ENCODE measurements at regions not wholly inside any gene's neighbourhood (a gene's known extent, or its start where the extent isn't known, plus 50 kb on each side); places are given as distances from the start of the nearest gene placed in this dataset.

GRCh38 chrX:13112499-13112898, 68.1 kb upstream of the FAM9C start:
- CTCF ChIA-PET = interaction anchor here (1.6 kb wide), 1 partner anchor 166 kb away, joined by 4 read pairs; no protein-coding TSS in a partner anchor
- H4K8ac ChIP-seq (ENCODE audit: low read depth in 2 of 2, low read length in 2 of 2) = no peak overlapping the region
- H3K27ac ChIP-seq (ENCODE audit: insufficient read depth, low read length) = no peak overlapping the region
- no peak overlapping the region for H2AK9ac ChIP-seq (replicated peaks; ENCODE audit: low read depth, low read length, poor library complexity)
- no peak overlapping the region for H2BK20ac ChIP-seq (ENCODE audit: low read depth, low read length)
- H3K4me2 ChIP-seq (ENCODE audit: low read depth, low read length) = no peak overlapping the region
- H3K4me1 ChIP-seq (ENCODE audit: control insufficient read depth, insufficient read depth, low read length) = peaks cover 5% of the 10 kb centered on the region
- POLR2A ChIA-PET (ENCODE audit: unreplicated experiment) = no interaction called here
- intact Hi-C loops (cut with micrococcal nuclease) = no loop called here
- H4K5ac ChIP-seq (ENCODE audit: low read depth, low read length) = no peak overlapping the region
- no peaks in the 10 kb centered on the region for H3K9me3 ChIP-seq (ENCODE audit: control insufficient read depth, insufficient read depth, low read length)
- no peak overlapping the region for H3K14ac ChIP-seq (replicated peaks; ENCODE audit: low read depth, low read length)
- no peaks in the 10 kb centered on the region for H3K36me3 ChIP-seq (ENCODE audit: control insufficient read depth, insufficient read depth, low read length)
- H3K9me1 ChIP-seq (ENCODE audit: insufficient read depth, low read length) = no peaks in the 10 kb centered on the region
- no peak overlapping the region for H2AFZ ChIP-seq (replicated peaks; ENCODE audit: low read length, poor library complexity)
- H2BK15ac ChIP-seq (ENCODE audit: low read depth, low read length) = no peak overlapping the region
- no peak overlapping the region for H3K23ac ChIP-seq (ENCODE audit: low read depth, low read length)
- no peak overlapping the region for H4K91ac ChIP-seq (ENCODE audit: insufficient read depth, low read depth, low read length)
- H3K4ac ChIP-seq (ENCODE audit: low read depth, low read length) = no peak overlapping the region
- H2AK5ac ChIP-seq (ENCODE audit: low read depth, low read length) = no peak overlapping the region
- H4K20me1 ChIP-seq (ENCODE audit: insufficient read depth, low read length) = no peaks in the 10 kb centered on the region
- BruUV-seq (replicated peaks) = no TSS peak
- dilution Hi-C loops (cut with HindIII; ENCODE audit: low sequenced_read_pairs, unreplicated experiment) = no loop called here
- ATAC-seq (ENCODE audit: low read depth) (no peak), DNase-seq (no peak)
- H3K79me1 ChIP-seq (ENCODE audit: low read depth in 1 of 2, low read length in 2 of 2) = no peaks in the 10 kb centered on the region
- H3K18ac ChIP-seq (ENCODE audit: low read depth, low read length) = no peak overlapping the region
- TF ChIP-seq MAZ (IDR thresholded peaks at IDR 0.05; ENCODE audit: borderline replicate concordance, low read depth, low read length) (no peak), ELK1 (IDR thresholded peaks at IDR 0.05; ENCODE audit: borderline replicate concordance, low read depth, low read length) (no peak), MAFK (IDR thresholded peaks at IDR 0.05; ENCODE audit: low read depth, low read length) (no peak), SMC3 (IDR thresholded peaks at IDR 0.05; ENCODE audit: low read depth, low read length) (no peak), RAD21 (IDR thresholded peaks at IDR 0.05; ENCODE audit: low read length) (no peak)
- in situ Hi-C loops (cut with MboI; ENCODE audit: low sequenced_read_pairs) = loop anchor here (25.0 kb wide), 1 partner anchor 375 kb away; no protein-coding TSS in a partner anchor
- no peaks in the 10 kb centered on the region for H3K27me3 ChIP-seq (ENCODE audit: control insufficient read depth, insufficient read depth, low read length)
- no CpG with 5 or more reads among the region's 1 CpG for WGBS, 2 experiments (ENCODE audit: extremely low coverage in 2 of 2, insufficient read length in 1 of 2)
- H3K9ac ChIP-seq (ENCODE audit: low read depth, low read length) = no peak overlapping the region
- H3K4me3 ChIP-seq (ENCODE audit: insufficient read depth, low read depth, low read length) = no peak overlapping the region
- H3K56ac ChIP-seq (ENCODE audit: extremely low read depth, insufficient read depth, low read length) = no peak overlapping the region
- H2BK120ac ChIP-seq (ENCODE audit: low read depth, low read length) = no peak overlapping the region
- H2BK5ac ChIP-seq (ENCODE audit: low read depth, low read length, poor library complexity, severe bottlenecking) = no peak overlapping the region
